HG02981 (cell line): ENCODE measurements at regions not wholly inside any gene's neighbourhood (a gene's known extent, or its start where the extent isn't known, plus 50 kb on each side); places are given as distances from the start of the nearest gene placed in this dataset.
"Not testable (repeated sequence)": the region's sequence is repeated elsewhere in the genome, so short reads cannot be mapped to it uniquely, and the experiment has no call there.

ENCODE experiments used
- ATAC-seq: cut with Tn5 transposase; IDR thresholded peaks from one replicate; pipeline ENCODE4 v1.9.1; 2021; ENCODE audit warnings: mild to moderate bottlenecking, moderate library complexity; ENCODE audit not compliant: unreplicated experiment

DNA sequence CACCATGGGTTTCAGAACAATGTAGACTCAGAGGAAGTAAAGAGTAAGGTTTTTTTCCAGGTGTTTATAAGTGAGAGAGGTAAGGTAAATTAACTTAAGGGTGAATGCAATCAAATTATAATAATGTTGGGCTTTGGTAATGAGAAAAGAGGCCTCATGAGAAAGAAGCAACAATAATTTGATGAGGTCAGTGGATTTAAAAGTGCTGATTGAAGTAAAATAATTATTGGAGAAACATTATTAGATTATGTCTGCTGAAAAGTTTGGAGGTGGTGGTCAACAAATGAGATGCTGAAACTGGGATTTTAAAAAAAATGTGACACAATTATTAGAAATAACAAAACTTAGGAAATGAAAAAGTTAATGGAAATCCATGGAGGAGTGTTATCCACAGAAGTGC lies 187.4 kb upstream of the BRINP3 start:
- no peak for ATAC-seq

DNA sequence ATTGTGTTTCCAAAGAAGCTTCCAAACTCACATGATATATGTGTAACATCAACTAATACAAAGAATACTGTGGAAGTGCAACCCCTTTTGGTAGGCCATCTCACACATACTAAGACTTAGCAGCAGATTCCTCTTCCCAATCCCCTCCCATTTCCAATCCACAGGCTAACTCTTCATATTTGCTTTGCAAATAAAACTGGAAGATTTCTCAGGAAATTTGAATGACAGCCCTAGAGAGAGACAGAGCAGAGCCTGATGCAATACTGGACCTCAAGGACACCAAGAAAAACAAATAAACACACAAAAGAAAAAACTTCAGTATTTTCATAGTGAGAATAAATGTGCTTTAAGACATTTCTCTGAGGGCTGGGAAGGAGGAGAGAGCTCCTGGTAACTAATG lies 190.2 kb upstream of the BRINP3 start:
- ATAC-seq, result no peak

DNA sequence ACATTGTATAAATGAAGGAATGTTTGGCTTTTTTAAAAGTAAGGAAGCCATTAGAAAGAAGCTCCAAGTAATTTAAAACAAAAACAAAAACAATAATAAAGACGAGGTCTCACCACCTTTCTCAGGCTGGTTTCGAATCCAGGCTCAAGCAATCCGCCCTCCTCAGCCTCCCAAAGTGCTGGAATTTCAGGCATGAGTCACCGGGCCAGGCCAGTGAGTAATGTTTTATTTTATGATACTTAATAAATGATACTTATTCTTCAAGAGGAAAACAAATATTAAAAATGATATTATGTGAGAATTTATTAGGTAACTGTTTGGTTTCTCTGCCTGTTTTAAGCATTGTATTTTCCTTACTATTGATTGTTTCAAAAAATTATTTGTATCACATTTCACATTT lies 201.4 kb upstream of the BRINP3 start:
- ATAC-seq, result no peak

DNA sequence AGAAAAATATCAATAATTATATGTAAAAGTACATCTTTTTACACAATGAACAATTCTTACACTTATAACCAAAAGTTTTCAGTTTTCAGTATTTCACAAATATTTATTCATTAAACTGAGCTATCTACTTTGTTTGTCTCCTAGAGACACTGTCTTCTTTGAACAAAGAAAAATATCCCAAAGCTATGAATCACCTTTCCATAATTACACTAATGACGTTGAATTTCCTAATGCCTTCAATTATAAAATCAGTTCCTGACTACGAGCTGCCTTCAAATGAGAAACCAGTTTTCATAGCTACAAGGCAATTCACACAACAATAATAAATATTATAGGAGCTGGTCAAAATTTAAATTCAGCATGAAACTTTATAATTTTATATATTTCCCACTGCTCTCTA lies 201.8 kb upstream of the BRINP3 start:
- no peak for ATAC-seq

DNA sequence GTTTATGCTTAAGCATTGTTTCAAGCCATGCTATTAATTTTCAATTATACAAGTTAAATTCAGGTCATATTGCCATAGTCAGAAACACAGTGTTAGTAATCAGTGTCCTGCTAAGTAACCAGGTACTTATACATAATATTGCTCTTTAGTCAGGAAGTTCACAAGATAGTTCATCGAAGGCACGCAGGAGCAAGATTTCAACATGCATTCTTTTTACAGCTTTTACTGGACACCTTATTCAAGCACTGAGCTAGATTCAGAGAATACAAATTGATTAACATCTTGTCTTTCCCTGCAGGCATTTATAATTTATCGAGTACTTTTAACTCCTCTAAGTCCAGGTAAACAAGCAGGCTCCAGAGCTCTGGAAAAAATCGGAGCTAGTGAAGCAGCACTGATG lies 202.3 kb upstream of the BRINP3 start:
- no peak for ATAC-seq

DNA sequence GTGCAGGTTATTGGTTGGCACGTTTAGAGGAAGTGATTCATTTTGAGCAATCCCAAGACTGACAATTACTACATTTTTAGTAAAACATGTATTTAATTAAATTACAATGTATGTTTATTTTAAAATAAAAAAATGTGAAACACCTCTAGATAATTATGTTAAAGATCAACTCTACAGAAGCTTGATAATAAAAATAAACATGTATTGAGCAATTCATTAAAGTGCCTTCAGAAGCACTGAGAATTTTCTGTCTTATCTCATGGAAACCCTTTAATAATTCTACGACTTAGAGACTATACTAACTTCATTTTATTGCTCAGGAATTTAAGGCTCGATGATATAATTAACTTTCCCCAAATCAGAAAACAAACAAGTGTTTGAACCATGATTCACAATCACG lies 208.0 kb upstream of the BRINP3 start:
- ATAC-seq, result no peak

DNA sequence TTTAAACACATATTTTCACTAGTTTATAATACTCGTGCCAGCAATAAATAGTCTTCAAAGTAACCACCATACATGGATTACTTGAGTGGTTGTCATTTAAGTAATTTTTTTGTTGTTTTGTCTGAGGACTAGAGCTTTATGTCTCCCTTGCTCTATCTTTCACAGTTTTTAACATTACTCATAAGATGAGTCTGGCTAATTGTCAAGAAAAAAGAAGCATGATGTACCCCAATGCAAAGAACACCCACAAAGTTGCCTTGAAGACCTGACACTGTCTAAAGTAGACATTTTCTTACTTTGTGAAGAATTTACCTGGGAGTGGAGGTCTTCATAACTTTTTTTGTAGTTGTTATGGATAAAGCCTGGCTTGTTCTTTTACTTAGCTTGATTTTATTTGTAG lies 210.4 kb upstream of the BRINP3 start:
- ATAC-seq, result no peak

DNA sequence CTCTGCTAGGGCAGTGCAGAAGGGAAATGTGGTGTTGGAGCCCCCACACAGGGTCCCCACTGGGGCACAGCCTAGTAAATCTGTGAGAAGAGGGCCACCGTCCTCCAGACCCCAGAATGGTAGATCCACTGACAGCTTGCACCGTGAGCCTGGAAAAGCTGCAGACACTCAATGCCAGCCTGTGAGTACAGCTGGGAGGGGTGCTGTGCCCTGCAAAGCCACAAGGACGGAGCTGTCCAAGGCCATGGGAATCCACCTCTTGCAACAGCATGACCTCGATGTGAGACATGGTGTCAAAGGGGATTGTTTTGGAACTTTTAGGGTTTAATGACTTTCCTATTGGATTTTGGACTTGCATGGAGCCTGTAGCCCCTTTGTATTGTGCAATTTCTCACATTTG lies 220.8 kb upstream of the BRINP3 start:
- not testable (repeated sequence) for ATAC-seq

DNA sequence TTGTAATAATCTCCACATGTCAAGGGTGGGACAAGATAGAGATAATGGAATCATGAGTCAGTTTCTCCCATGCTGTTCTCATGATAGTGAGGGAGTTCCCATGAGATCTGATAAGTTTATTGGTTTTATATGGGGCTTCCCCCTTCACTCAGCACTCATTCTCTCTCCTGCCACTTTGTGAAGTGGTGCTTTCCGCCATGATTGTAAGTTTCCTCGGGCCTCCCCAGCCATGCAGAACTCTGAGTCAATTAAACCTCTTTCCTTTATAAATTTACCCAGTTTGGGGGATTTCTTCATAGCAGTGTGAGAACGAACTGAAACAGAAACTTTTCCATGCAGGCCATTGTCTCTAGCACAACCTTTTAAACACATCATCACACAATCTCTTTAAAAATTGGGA lies 221.5 kb upstream of the BRINP3 start:
- ATAC-seq, result no peak

DNA sequence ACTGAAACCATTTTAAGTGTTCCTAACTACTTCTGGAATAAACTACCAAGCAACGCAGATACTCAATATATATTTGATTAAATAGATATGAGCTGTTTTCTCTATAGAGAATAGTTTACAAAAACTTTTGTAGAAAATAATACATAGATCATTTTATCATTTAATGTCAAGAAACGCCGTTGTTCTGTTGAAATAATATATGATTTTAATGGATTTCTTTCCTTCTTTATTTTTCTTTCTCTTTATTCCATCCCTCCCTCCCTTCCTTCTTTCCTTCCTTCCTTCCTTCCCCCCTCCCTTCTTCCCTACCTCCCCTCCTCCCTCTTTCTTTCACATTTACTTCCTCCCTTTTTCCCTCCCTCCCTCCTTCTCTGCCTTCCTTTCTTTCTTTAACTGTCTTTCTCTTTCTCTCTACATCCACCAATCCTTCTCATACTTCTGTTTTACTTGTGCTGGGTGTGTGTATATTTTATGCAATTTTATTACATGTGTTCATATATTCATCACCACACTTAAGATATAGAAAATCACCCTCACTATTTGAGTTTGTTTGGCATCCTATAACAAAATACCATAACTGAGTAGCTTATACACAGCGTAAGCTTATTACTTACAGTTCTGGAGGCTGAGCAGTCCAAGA lies 230.9 kb upstream of the BRINP3 start:
- ATAC-seq, result no peak

DNA sequence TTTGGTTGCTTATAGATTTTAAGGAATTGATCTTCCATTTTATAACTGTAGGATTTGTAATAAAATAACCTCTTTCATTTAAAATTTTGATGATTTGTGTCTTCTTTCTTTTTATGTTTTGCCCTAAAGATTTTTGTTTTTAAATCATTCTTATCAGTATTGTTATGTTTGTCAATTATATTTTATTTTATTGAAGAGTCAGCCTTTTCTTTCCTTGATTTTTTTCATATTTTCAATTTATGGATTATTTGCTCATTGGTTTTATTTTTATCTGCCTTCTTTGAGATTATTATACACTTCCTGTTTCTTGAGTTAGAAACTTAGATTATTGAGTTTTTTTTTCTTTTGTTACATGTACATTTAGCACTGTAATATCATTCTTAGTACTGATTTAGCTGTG lies 233.4 kb upstream of the BRINP3 start:
- ATAC-seq, result no peak

DNA sequence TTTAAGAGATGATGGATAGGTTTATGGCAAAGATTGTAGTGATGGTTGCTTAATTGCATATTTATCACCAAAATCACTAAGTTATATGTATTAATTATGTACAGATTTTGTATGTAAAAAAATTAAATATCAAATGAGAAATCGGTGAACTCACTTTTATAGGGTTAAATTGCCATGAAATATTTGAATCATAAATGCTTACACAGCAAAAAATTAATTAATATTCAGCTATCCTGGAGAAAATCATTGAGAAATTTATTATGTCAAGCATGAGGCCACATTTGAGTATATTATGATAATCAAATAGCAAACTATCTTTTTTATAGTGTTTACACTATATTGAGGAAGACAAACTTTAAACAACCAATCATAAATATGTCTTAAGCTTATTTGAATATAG lies 239.4 kb upstream of the BRINP3 start:
- ATAC-seq, result no peak

DNA sequence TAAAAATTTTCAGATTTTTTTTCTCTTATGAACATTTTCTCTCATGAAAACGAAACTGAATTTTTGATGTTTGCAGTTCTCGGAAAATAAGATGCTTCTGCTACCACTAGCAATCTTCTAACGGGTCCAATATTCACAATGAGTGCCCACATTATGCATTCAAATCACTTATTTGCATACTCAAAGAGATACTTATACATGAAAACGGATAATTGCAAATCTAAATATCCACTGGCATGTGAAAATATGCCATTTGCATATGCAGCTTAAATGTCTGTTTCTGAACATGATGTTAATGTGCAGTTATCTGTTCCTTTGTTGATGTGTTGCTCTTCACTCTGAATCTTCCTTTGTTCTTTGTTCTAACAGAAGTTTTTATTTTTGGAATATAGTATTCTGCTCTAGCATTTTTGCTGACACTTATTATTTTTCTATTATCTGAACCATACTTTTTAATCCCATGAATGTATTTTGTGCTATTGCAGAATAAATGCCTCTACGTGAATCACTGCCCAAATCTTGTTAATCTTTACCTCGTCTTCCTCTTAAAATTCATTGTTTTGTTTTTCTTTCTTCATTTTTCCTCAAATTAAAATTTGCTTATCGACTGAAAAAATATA lies 259.4 kb upstream of the BRINP3 start:
- ATAC-seq, result no peak

DNA sequence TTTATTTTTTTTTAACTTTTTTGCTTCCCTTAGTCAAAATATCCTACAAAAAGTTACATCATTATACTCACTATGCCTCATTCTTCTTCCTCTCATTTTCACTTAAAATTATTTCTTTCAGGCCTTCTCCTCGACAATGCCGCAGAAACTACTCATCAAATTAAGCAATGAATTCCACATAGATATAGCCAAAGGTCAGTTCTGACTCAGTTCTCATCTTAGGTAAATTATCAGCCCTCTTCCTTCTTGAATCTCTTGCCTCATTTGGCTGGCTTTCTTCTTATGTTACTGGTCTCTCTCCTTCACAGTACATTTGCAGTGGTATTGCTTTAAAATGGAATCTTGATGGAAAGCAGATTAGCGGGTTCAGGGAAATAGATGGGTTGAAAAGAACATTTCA lies 260.7 kb upstream of the BRINP3 start:
- ATAC-seq, result no peak

DNA sequence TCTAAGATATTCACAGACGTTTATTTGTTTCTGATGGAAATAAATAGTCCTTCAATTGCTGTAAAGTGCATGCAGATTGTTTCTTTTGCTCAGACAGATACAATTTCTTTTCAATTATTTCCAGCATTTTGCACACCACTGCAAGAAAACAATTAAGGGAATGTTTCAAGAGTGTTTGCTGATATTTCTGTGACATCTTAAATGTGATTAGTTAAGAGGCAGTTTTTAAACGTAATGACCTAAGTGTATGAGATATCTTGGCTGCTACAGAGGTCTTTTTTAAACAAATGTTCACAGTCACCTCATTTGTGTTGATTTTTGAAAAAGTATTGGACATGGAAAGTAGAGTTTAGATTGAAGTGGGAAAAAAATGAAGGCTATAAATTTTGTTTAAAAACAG lies 262.3 kb upstream of the BRINP3 start:
- no peak for ATAC-seq

DNA sequence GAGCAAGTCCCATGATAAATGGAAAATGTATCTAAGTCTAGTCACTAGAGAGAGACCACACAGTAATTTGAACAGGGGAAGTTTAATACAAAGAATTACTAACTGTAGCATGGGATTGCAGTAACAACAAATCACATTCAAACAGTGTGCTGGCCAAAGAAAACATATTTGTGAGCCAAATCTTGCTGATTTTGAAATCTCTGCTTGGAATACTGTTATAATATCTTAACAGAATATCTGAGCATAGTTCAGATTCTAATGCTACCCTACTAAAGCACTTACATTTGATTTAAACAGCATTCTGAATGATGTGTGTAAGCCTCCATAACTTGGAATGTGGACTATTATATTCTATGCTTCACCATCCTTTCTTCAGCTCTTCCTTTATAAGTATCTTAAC lies 270.0 kb upstream of the BRINP3 start:
- ATAC-seq, result no peak

DNA sequence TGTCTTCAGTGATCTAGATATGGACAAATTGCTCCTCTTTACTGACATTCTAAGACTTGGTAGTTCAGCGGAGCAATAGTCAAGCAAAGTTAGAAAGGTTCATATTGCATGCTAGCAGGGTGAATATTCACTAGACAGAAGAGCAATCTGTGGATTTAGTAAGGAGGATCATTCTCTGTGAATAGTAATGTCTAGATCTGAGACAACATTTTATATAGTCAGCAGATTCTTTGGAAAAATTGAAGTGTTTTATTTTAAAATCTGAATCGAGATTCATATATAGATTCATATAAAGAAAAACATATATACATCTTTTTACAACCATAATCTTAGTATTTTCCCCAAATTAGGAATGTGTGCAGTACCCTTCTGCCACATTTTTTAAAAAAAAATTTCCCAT lies 274.5 kb upstream of the BRINP3 start:
- ATAC-seq, result no peak

DNA sequence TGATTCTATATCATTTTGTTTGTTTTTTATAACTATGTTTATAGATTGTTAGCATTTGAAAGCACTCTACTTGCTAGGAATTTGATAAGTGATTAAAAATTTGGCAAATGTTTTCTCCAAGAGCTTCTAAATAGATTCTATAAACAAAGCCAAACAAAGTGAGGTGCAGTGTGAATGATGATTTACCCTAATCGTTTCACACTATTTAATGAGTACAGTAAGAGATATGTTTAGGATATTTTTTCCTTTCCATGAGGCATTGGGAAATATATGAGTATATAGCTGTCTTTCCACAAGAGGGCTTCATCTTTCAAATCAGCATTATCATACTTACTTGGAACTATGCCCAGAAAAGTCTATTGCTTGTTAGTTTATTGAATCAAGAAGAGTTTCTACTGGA lies 277.0 kb upstream of the BRINP3 start:
- ATAC-seq, result no peak

DNA sequence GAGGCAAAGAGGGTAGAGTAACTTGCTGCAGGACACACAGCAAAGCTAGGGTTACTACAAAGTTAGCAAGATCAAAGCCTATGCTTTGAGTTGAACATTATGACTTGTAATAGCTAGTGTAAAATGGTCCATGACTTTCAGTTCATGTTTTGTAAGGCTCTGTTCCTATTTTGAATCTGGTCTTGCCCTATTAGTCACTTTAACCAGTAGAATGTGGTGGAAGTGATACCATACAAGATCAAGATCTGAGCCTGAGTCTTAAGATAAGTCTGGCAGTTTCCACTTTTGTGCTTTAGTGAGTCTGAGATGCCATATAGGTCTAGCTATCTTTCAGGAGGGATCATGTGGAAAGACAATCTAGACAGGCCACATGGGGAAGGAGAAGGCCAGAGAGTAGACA lies 282.1 kb upstream of the BRINP3 start:
- ATAC-seq, result peak; percentile 95

DNA sequence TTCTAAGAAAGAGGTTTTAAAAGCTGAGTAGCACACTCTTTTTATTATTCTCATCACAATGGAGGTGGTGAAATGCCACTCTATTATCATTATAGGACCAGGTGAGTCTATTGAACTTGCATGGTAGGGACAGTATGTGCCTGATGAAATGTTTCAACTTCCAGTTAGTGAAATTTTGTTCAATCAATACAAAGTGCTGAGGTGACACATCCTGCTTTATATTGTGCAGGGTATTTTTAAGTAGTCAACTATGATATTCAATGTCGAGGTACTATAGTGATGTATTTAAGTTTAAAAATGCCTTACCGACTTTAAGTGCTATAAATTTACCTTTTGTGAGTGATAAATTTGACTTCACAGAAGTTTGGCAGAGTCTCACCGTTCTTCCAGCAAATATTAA lies 284.7 kb upstream of the BRINP3 start:
- no peak for ATAC-seq

DNA sequence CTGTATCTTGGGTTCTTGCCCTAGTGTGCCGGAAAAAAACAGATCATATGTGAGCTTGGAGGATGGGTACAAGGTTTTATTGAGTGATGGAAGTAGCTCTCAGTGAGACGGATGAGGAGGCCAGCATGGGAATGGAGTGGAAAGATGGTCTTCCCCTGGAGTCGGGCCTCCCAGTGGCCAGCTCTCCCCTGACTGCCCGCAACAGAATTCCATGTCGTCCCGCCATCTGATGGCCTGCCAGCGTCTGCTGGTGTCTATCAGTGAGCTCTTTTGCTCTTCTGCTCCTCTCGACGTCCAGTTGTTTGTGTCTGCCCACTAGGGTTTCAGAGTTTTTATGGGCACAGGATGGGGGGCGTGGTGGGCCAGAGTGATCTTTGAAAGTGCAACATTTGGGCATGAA lies 315.2 kb upstream of the BRINP3 start:
- no peak for ATAC-seq

DNA sequence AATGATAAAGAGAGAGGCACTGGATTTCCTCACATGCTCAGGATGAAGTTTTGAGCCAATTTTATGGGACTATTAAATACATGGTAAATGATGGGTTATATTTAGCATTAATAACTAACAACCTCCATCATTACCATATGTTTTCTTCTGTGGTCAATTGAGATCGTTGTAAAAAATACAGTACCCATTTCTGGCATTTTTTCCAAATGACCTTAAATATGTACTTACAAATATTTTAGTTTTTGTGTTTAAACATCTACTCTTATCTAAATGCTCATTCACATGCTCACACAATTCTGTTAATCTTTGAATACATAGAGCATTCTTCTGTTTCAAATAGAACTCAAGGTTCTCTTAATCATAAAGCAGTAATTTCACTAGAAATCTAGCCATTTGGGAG lies 330.0 kb upstream of the BRINP3 start:
- ATAC-seq, result no peak

DNA sequence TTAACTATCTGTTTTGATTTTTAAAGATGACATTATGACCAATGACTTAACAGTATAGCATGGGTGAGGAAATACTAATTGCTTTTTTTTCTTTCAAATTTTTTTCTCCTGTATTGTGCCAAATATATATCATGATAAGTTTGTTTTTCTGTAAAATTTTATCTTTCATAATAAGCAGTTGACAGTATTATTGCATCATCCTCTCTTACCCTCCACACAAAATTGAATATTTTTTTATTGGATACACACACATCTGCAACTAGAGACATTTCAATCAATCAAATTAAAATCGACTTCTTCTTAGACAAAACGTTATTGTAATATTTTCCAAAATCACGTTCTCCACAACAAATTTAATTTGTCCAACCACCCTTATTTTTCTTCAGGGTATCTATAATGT lies 330.4 kb upstream of the BRINP3 start:
- ATAC-seq, result no peak
